Prostate gland (tissue), 2 donors: ENCODE measurements at regions not wholly inside any gene's neighbourhood (a gene's known extent, or its start where the extent isn't known, plus 50 kb on each side); places are given as distances from the start of the nearest gene placed in this dataset.

Experiments used
- DNase-seq: peaks from one replicate; pipeline ENCODE4 v3.0.0-alpha.2; 2019; ENCODE audit warnings: low spot score
- H3K27ac ChIP-seq, 2 donors: fragments of 200-600 bp; sonication (generic); 2 replicates each; pipeline ENCODE4 v1.5.1; 2017 to 2019
- H3K27me3 ChIP-seq: fragments of 200-600 bp; sonication (generic); replicated peaks from 2 replicates; pipeline ENCODE4 v1.5.1; 2019; ENCODE audit not compliant: insufficient read depth
- H3K36me3 ChIP-seq, 2 donors: fragments of 200-600 bp; sonication (generic); 1 replicate in 1 of 2; 2 replicates in 1 of 2; pipeline versions ENCODE4 v1.5.1 to v1.8.1; 2017 to 2019
- H3K4me1 ChIP-seq: fragments of 200-600 bp; sonication (generic); replicated peaks from 2 replicates; pipeline ENCODE4 v1.5.1; 2019
- H3K4me3 ChIP-seq, 2 donors: fragments of 200-600 bp; sonication (generic); 2 replicates each; pipeline ENCODE4 v1.5.1; 2017 to 2019
- H3K9me3 ChIP-seq: fragments of 200-600 bp; sonication (generic); 2 replicates; pipeline ENCODE4 v1.5.1; 2017
- POLR2A ChIP-seq: fragments of 450-650 bp; IDR thresholded peaks from one replicate; pipeline ENCODE4 v1.6.1; 2016; ENCODE audit warnings: antibody characterized with exemption, mild to moderate bottlenecking
- POLR2AphosphoS5 ChIP-seq: sonication (generic); formaldehyde crosslinking; IDR thresholded peaks from one replicate; pipeline ENCODE4 v1.6.1; 2017; ENCODE audit warnings: antibody characterized with exemption
- WGBS: methylation state at CpG from one replicate; pipeline ENCODE4 v1.1.5; 2018; 5-methylcytosine and 5-hydroxymethylcytosine counted together
- intact Hi-C: fragments of 100-400 bp; cut with DNase I; formaldehyde crosslinking; loops from one replicate; pipeline ENCODE4 v1.14.2; 2022
- TF ChIP-seq, protein P1 (sequence below), 4 experiments: fragments of 200-600 bp in 2 of 4; fragments of 450-650 bp in 2 of 4; sonication (generic) in 2 of 4; IDR thresholded peaks; 1 replicate in 3 of 4; 2 replicates in 1 of 4; pipeline ENCODE4 v1.5.1; 2016 to 2019; ENCODE audit warnings: antibody characterized with exemption in 4 of 4, mild to moderate bottlenecking in 2 of 4, moderate library complexity in 2 of 4

GRCh38 chr1:69403756-69404320 lies 163.9 kb upstream of the LRRC7 start:
- intact Hi-C loops, result no loop called here
- Histone ChIP-seq H3K9me3 (no peaks in the 10 kb centered on the region), H3K4me1 (no peaks in the 10 kb centered on the region), H3K36me3 (no peaks in the 10 kb centered on the region), H3K27ac (no peak overlapping the region), H3K4me3 (no peak overlapping the region), H3K27me3 (no peaks in the 10 kb centered on the region)
- WGBS, result 64% methylated on average over 3 of the region's 3 CpGs
- TF ChIP-seq, protein P1, sequence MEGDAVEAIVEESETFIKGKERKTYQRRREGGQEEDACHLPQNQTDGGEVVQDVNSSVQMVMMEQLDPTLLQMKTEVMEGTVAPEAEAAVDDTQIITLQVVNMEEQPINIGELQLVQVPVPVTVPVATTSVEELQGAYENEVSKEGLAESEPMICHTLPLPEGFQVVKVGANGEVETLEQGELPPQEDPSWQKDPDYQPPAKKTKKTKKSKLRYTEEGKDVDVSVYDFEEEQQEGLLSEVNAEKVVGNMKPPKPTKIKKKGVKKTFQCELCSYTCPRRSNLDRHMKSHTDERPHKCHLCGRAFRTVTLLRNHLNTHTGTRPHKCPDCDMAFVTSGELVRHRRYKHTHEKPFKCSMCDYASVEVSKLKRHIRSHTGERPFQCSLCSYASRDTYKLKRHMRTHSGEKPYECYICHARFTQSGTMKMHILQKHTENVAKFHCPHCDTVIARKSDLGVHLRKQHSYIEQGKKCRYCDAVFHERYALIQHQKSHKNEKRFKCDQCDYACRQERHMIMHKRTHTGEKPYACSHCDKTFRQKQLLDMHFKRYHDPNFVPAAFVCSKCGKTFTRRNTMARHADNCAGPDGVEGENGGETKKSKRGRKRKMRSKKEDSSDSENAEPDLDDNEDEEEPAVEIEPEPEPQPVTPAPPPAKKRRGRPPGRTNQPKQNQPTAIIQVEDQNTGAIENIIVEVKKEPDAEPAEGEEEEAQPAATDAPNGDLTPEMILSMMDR (IDR thresholded peaks at IDR 0.05), result no peak
- peak; percentile 27 for TF ChIP-seq POLR2AphosphoS5
- no peak for TF ChIP-seq POLR2A
- no peak for DNase-seq

GRCh38 chr1:69404486-69404885 lies 163.2 kb upstream of the LRRC7 start:
- H3K4me1 ChIP-seq, result no peaks in the 10 kb centered on the region
- no peak overlapping the region for H3K27ac ChIP-seq
- TF ChIP-seq, protein P1 (IDR thresholded peaks at IDR 0.05), result no peak
- H3K27me3 ChIP-seq, result no peaks in the 10 kb centered on the region
- no peaks in the 10 kb centered on the region for H3K9me3 ChIP-seq
- intact Hi-C loops, result no loop called here
- 87% methylated on average over 1 of the region's 1 CpG for WGBS
- no peak overlapping the region for H3K4me3 ChIP-seq
- H3K36me3 ChIP-seq, result no peaks in the 10 kb centered on the region
- DNase-seq, result no peak

- H3K4me3 ChIP-seq, result no peak overlapping the region
- intact Hi-C loops, result no loop called here
- H3K36me3 ChIP-seq, result no peaks in the 10 kb centered on the region
- H3K4me1 ChIP-seq, result no peaks in the 10 kb centered on the region
- H3K9me3 ChIP-seq, result no peaks in the 10 kb centered on the region
- 75% methylated on average over 3 of the region's 3 CpGs for WGBS
- DNase-seq, result no peak
- H3K27ac ChIP-seq, result no peak overlapping the region
- no peaks in the 10 kb centered on the region for H3K27me3 ChIP-seq
- TF ChIP-seq POLR2A, result no peak
- TF ChIP-seq, protein P1 (IDR thresholded peaks at IDR 0.05), result no peak
- no peak for TF ChIP-seq POLR2AphosphoS5
Observed at GRCh38 chr1:69406244-69406643, 161.5 kb upstream of the LRRC7 start.

DNA sequence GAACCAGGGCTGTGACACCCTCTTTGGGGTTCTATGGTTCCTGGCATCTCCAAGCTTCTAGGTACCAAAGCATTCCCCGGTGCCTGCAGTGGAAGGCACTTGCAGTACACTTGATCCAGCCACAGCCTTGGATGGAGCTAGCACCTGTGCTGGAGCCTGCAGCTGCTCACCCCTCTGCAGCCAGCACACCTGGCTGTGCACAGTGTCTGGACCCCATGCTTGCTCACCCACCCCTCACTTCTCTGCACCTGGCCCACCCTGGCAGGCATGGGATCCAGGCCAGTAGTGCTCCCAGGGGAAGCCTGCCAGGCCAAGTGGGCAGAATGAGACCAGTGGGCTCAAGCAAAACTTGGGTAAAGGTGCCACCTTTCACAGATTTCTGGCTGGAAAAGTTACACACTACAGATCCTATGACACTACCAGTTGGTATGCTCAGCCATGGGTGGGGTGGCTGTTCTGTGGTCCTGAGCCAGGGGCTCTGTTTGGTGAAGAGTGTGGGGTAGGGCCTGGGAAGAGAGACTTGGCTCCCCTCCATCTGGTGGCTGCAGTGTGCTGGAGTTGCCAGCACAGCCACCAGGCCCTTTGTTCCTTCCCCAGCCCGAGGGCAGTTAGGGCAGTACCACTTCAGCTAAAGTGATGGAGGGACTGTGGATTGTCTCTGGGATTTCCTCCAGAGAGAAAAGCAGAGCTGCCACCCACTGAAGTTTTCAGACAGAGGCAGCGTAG lies 157.8 kb upstream of the LRRC7 start:
- intact Hi-C loops, result no loop called here
- no peak for TF ChIP-seq POLR2AphosphoS5
- TF ChIP-seq, protein P1 (IDR thresholded peaks at IDR 0.05), result no peak
- TF ChIP-seq POLR2A, result no peak
- no peak overlapping the region for H3K27ac ChIP-seq
- no peak overlapping the region for H3K4me3 ChIP-seq
- H3K27me3 ChIP-seq, result no peaks in the 10 kb centered on the region
- no peaks in the 10 kb centered on the region for H3K36me3 ChIP-seq
- H3K4me1 ChIP-seq, result no peaks in the 10 kb centered on the region
- 77% methylated on average over 3 of the region's 3 CpGs for WGBS
- no peak for DNase-seq
- no peaks in the 10 kb centered on the region for H3K9me3 ChIP-seq

DNA sequence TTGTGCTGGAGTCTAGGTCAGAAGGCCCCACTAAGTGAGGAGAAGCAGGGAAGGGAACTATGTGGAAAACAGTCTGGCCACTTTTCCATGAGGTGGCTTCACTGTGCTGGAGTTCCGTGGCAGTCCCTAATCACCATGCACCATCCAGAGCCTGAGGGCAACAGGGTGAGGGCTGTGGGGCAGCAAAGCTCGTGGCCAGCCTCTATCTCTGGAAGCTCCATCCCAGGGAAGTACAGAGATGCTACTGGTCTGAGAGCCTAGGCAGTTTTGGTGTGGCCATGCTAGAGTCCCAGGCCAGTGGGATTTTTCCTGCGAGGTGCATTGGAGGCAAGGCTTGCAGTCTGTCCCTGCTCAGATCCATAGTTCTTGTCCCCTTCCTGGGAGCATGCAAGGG lies 157.3 kb upstream of the LRRC7 start:
- intact Hi-C loops, result no loop called here
- H3K9me3 ChIP-seq, result no peaks in the 10 kb centered on the region
- WGBS, result 96% methylated on average over 3 of the region's 3 CpGs
- H3K27me3 ChIP-seq, result no peaks in the 10 kb centered on the region
- H3K27ac ChIP-seq, result no peak overlapping the region
- H3K4me3 ChIP-seq, result no peak overlapping the region
- H3K4me1 ChIP-seq, result no peaks in the 10 kb centered on the region
- H3K36me3 ChIP-seq, result no peaks in the 10 kb centered on the region
- TF ChIP-seq POLR2A (no peak), POLR2AphosphoS5 (no peak)
- TF ChIP-seq, protein P1 (IDR thresholded peaks at IDR 0.05), result no peak
- no peak for DNase-seq
